Trophoblast cell (in vitro differentiated cells and primary cell): ENCODE measurements at regions not wholly inside any gene's neighbourhood (a gene's known extent, or its start where the extent isn't known, plus 50 kb on each side); places are given as distances from the start of the nearest gene placed in this dataset.
A peak's percentile ranks its signal among the peaks of the same experiment; 100 is the strongest.

Source experiments
- DNase-seq, 2 donors: peaks; one replicate each; pipeline ENCODE4 v3.0.0-alpha.2; 2016
- H2AFZ ChIP-seq: 2 replicates; pipeline ENCODE4 v1.6.1; 2013; ENCODE audit warnings: low read length, moderate library complexity, mild to moderate bottlenecking; ENCODE audit not compliant: insufficient read depth, poor library complexity
- H2AK5ac ChIP-seq: 2 replicates; pipeline ENCODE4 v1.6.1; 2013; ENCODE audit warnings: mild to moderate bottlenecking, low read length
- H2BK120ac ChIP-seq: 2 replicates; pipeline ENCODE4 v1.6.1; 2013; ENCODE audit warnings: low read length, mild to moderate bottlenecking, moderate library complexity; ENCODE audit not compliant: insufficient read depth, poor library complexity
- H2BK12ac ChIP-seq: 2 replicates; pipeline ENCODE4 v1.6.1; 2013; ENCODE audit warnings: mild to moderate bottlenecking, low read length, moderate library complexity
- H2BK5ac ChIP-seq: 2 replicates; pipeline ENCODE4 v1.6.1; 2013; ENCODE audit warnings: low read length, low read depth, moderate library complexity, mild to moderate bottlenecking; ENCODE audit not compliant: poor library complexity
- H3K14ac ChIP-seq: 2 replicates; pipeline ENCODE4 v1.6.1; 2013; ENCODE audit warnings: mild to moderate bottlenecking, low read length
- H3K18ac ChIP-seq: 2 replicates; pipeline ENCODE4 v1.6.1; 2013; ENCODE audit warnings: mild to moderate bottlenecking, low read length
- H3K23ac ChIP-seq: 2 replicates; pipeline ENCODE4 v1.6.1; 2013; ENCODE audit warnings: low read length
- H3K27ac ChIP-seq: 2 replicates; pipeline ENCODE4 v1.5.1; 2013; ENCODE audit warnings: low read depth, mild to moderate bottlenecking, inconsistent platforms, low read length, moderate library complexity
- H3K27me3 ChIP-seq: 2 replicates; pipeline ENCODE4 v1.6.1; 2013; ENCODE audit warnings: inconsistent platforms, mild to moderate bottlenecking, low read length, moderate library complexity; ENCODE audit not compliant: insufficient read depth
- H3K36me3 ChIP-seq, 2 experiments: 1 replicate in 1 of 2; 2 replicates in 1 of 2; pipeline ENCODE4 v1.6.1; 2013; ENCODE audit warnings: low read length in 2 of 2, mild to moderate bottlenecking in 2 of 2, moderate library complexity in 1 of 2; ENCODE audit not compliant: insufficient read depth in 2 of 2, control insufficient read depth in 1 of 2
- H3K4ac ChIP-seq: 2 replicates; pipeline ENCODE4 v1.6.1; 2013; ENCODE audit warnings: low read depth, mild to moderate bottlenecking, low read length, moderate library complexity
- H3K4me1 ChIP-seq, 2 experiments: 1 replicate in 1 of 2; 2 replicates in 1 of 2; pipeline ENCODE4 v1.6.1; 2013; ENCODE audit warnings: low read length in 2 of 2, mild to moderate bottlenecking in 2 of 2, moderate library complexity in 1 of 2; ENCODE audit not compliant: insufficient read depth in 2 of 2, control insufficient read depth in 1 of 2
- H3K4me2 ChIP-seq: 2 replicates; pipeline ENCODE4 v1.6.1; 2013; ENCODE audit warnings: inconsistent platforms, mild to moderate bottlenecking, low read length, moderate library complexity
- H3K4me3 ChIP-seq: 2 replicates; pipeline ENCODE4 v1.5.1; 2013; ENCODE audit warnings: mild to moderate bottlenecking, low read depth, low read length, inconsistent platforms
- H3K79me1 ChIP-seq: one replicate; pipeline ENCODE4 v1.6.1; 2013; ENCODE audit warnings: low read length
- H3K79me2 ChIP-seq: 2 replicates; pipeline ENCODE4 v1.6.1; 2013; ENCODE audit warnings: low read length, mild to moderate bottlenecking; ENCODE audit not compliant: control insufficient read depth, insufficient read depth, poor library complexity
- H3K9ac ChIP-seq: 2 replicates; pipeline ENCODE4 v1.6.1; 2013; ENCODE audit warnings: mild to moderate bottlenecking, low read length
- H3K9me3 ChIP-seq: 2 replicates; pipeline ENCODE4 v1.6.1; 2013; ENCODE audit warnings: low read depth, mild to moderate bottlenecking, control low read depth, inconsistent platforms, low read length; ENCODE audit not compliant: insufficient read depth
- H4K12ac ChIP-seq: 2 replicates; pipeline ENCODE4 v1.6.1; 2013; ENCODE audit warnings: low read depth, mild to moderate bottlenecking, low read length, moderate library complexity
- H4K8ac ChIP-seq: 2 replicates; pipeline ENCODE4 v1.6.1; 2013; ENCODE audit warnings: low read depth, mild to moderate bottlenecking, low read length, moderate library complexity
- H4K91ac ChIP-seq: one replicate; pipeline ENCODE4 v1.6.1; 2013; ENCODE audit warnings: low read depth, mild to moderate bottlenecking, low read length, moderate library complexity
- WGBS: extraction: QIAGEN DNeasy Blood & Tissue Kit; methylation state at CpG from one replicate; pipeline ENCODE4 v1.1.7; 2013; ENCODE audit warnings: missing lambda C conversion rate; ENCODE audit not compliant: insufficient read length, insufficient coverage; ENCODE audit errors: extremely low coverage; 5-methylcytosine and 5-hydroxymethylcytosine counted together

- H3K79me2 ChIP-seq = no peaks in the 10 kb centered on the region
- H2BK12ac ChIP-seq = no peak overlapping the region
- H3K23ac ChIP-seq = no peak overlapping the region
- H3K79me1 ChIP-seq = peaks cover 2% of the 10 kb centered on the region
- peaks cover 0 to 3% of the 10 kb centered on the region in 2 experiments for H3K36me3 ChIP-seq
- H4K91ac ChIP-seq = no peak overlapping the region
- H3K9ac ChIP-seq = no peak overlapping the region
- H2BK120ac ChIP-seq = no peak overlapping the region
- H3K14ac ChIP-seq = no peak overlapping the region
- no peak overlapping the region for H3K27ac ChIP-seq
- no peaks in the 10 kb centered on the region for H3K4me1 ChIP-seq
- no CpG with 5 or more reads among the region's 1 CpG for WGBS
- DNase-seq = no peak
- no peak overlapping the region for H3K18ac ChIP-seq
- no peak overlapping the region for H3K4me2 ChIP-seq
- H2BK5ac ChIP-seq = no peak overlapping the region
- H2AK5ac ChIP-seq = no peak overlapping the region
- H4K12ac ChIP-seq = no peak overlapping the region
- no peak overlapping the region for H3K4me3 ChIP-seq
- no peak overlapping the region for H3K4ac ChIP-seq
- H4K8ac ChIP-seq = no peak overlapping the region
- H2AFZ ChIP-seq = no peak overlapping the region
- H3K27me3 ChIP-seq = no peaks in the 10 kb centered on the region
- peaks cover 5% of the 10 kb centered on the region for H3K9me3 ChIP-seq
These were observed 102.7 kb upstream of the PLEKHG7 start for GRCh38 chr12:92600052-92600451.

- DNase-seq = peak in 1 of 2 donors; percentile 43
- no peaks in the 10 kb centered on the region for H3K27me3 ChIP-seq
- no peak overlapping the region for H3K18ac ChIP-seq
- no peaks in the 10 kb centered on the region for H3K79me1 ChIP-seq
- H3K36me3 ChIP-seq = peaks cover 0 to 3% of the 10 kb centered on the region in 2 experiments
- no peak overlapping the region for H4K8ac ChIP-seq
- WGBS = no CpG with 5 or more reads among the region's 1 CpG
- H3K4me2 ChIP-seq = no peak overlapping the region
- no peak overlapping the region for H3K9ac ChIP-seq
- no peak overlapping the region for H3K4ac ChIP-seq
- H2BK120ac ChIP-seq = no peak overlapping the region
- H3K4me1 ChIP-seq = peaks cover 6% of the 10 kb centered on the region in 2 experiments
- H3K23ac ChIP-seq = no peak overlapping the region
- no peak overlapping the region for H4K12ac ChIP-seq
- H3K27ac ChIP-seq = no peak overlapping the region
- H2AK5ac ChIP-seq = no peak overlapping the region
- H2BK12ac ChIP-seq = no peak overlapping the region
- H3K4me3 ChIP-seq = no peak overlapping the region
- H3K14ac ChIP-seq = no peak overlapping the region
- no peaks in the 10 kb centered on the region for H3K79me2 ChIP-seq
- H3K9me3 ChIP-seq = peaks cover 5% of the 10 kb centered on the region
- no peak overlapping the region for H2BK5ac ChIP-seq
- H2AFZ ChIP-seq = no peak overlapping the region
- H4K91ac ChIP-seq = no peak overlapping the region
These were observed 104.8 kb upstream of the PLEKHG7 start for GRCh38 chr12:92597997-92598396.

- Histone ChIP-seq H3K9me3 (peaks cover 6% of the 10 kb centered on the region), H3K27ac (no peak overlapping the region), H2BK5ac (no peak overlapping the region), H3K4ac (no peak overlapping the region), H3K79me1 (no peaks in the 10 kb centered on the region), H4K8ac (no peak overlapping the region), H3K36me3 (peaks cover 0 to 3% of the 10 kb centered on the region in 2 experiments), H3K18ac (no peak overlapping the region), H3K27me3 (no peaks in the 10 kb centered on the region), H2BK12ac (no peak overlapping the region), H4K12ac (no peak overlapping the region), H3K79me2 (no peaks in the 10 kb centered on the region), H3K9ac (no peak overlapping the region), H3K14ac (no peak overlapping the region), H4K91ac (no peak overlapping the region), H3K4me2 (no peak overlapping the region), H2AFZ (no peak overlapping the region), H3K4me3 (no peak overlapping the region), H3K4me1 (peaks cover 6% of the 10 kb centered on the region in 2 experiments), H3K23ac (no peak overlapping the region), H2AK5ac (no peak overlapping the region), H2BK120ac (no peak overlapping the region)
- no peak for DNase-seq
- no CpG with 5 or more reads among the region's 2 CpGs for WGBS
These were observed 105.7 kb upstream of the PLEKHG7 start for GRCh38 chr12:92597118-92597517.

GRCh38 chr12:92596383-92596782 is 106.4 kb upstream of the PLEKHG7 start:
- peaks cover 0 to 3% of the 10 kb centered on the region in 2 experiments for H3K36me3 ChIP-seq
- H2AFZ ChIP-seq = no peak overlapping the region
- no peak overlapping the region for H3K27ac ChIP-seq
- no peak overlapping the region for H3K23ac ChIP-seq
- H3K18ac ChIP-seq = no peak overlapping the region
- no peak overlapping the region for H2AK5ac ChIP-seq
- no peak overlapping the region for H3K14ac ChIP-seq
- no peak overlapping the region for H2BK5ac ChIP-seq
- H3K9me3 ChIP-seq = peaks cover 6% of the 10 kb centered on the region
- H4K91ac ChIP-seq = no peak overlapping the region
- H3K4ac ChIP-seq = no peak overlapping the region
- H3K79me2 ChIP-seq = no peaks in the 10 kb centered on the region
- no peak for DNase-seq
- no peak overlapping the region for H2BK12ac ChIP-seq
- no peaks in the 10 kb centered on the region for H3K27me3 ChIP-seq
- H3K9ac ChIP-seq = no peak overlapping the region
- no peak overlapping the region for H3K4me2 ChIP-seq
- no CpG with 5 or more reads among the region's 7 CpGs for WGBS
- H3K4me3 ChIP-seq = no peak overlapping the region
- no peak overlapping the region for H2BK120ac ChIP-seq
- H3K4me1 ChIP-seq = peaks cover 6% of the 10 kb centered on the region in 2 experiments
- no peak overlapping the region for H4K12ac ChIP-seq
- no peaks in the 10 kb centered on the region for H3K79me1 ChIP-seq
- no peak overlapping the region for H4K8ac ChIP-seq
